Heart right ventricle (tissue), 16 donors: ENCODE measurements at regions not wholly inside any gene's neighbourhood (a gene's known extent, or its start where the extent isn't known, plus 50 kb on each side); places are given as distances from the start of the nearest gene placed in this dataset.

Experiments
- ATAC-seq, 8 donors: fragments of 200-7000 bp; cut with Tn5 transposase; one replicate each; pipeline ENCODE4 v1.9.1; 2020; ENCODE audit warnings: mild to moderate bottlenecking in 8 of 8, moderate library complexity in 8 of 8, moderate number of reproducible peaks in 1 of 8
- DNase-seq, 2 donors: peaks; one replicate each; pipeline ENCODE4 v3.0.0-alpha.2; 2020
- H3K27ac ChIP-seq, 10 donors: fragments of 200-600 bp; sonication (generic) in 2 of 10; one replicate each; pipeline versions ENCODE4 v1.5.0 to v1.8.0; 2020 to 2022; ENCODE audit warnings: mild to moderate bottlenecking in 3 of 10
- H3K27me3 ChIP-seq, 7 donors: fragments of 200-600 bp; one replicate each; pipeline ENCODE4 v1.8.0; 2021 to 2022; ENCODE audit warnings: mild to moderate bottlenecking in 2 of 7
- H3K36me3 ChIP-seq, 9 donors: fragments of 200-600 bp; sonication (generic) in 1 of 9; one replicate each; pipeline versions ENCODE4 v1.5.0 to v1.8.0; 2020 to 2022; ENCODE audit warnings: mild to moderate bottlenecking in 2 of 9
- H3K4me1 ChIP-seq, 9 donors: fragments of 200-600 bp; sonication (generic) in 1 of 9; one replicate each; pipeline versions ENCODE4 v1.5.0 to v1.8.0; 2020 to 2022; ENCODE audit warnings: mild to moderate bottlenecking in 4 of 9
- H3K4me3 ChIP-seq, 10 donors: fragments of 200-600 bp; sonication (generic) in 2 of 10; one replicate each; pipeline versions ENCODE4 v1.5.0 to v1.8.0; 2020 to 2022; ENCODE audit warnings: mild to moderate bottlenecking in 7 of 10, moderate library complexity in 2 of 10
- H3K9me3 ChIP-seq, 11 donors: fragments of 200-600 bp in 10 of 11; sonication (generic) in 2 of 11; one replicate each; pipeline versions ENCODE4 v1.5.0 to v1.8.0; 2013 to 2022; ENCODE audit warnings: mild to moderate bottlenecking in 2 of 11, control low read depth in 1 of 11, moderate library complexity in 1 of 11
- WGBS, 2 donors: extraction: QIAGEN DNeasy Blood & Tissue Kit; methylation state at CpG; one replicate each; pipeline ENCODE4 v1.1.7; 2013; ENCODE audit warnings: inconsistent platforms in 1 of 2; 5-methylcytosine and 5-hydroxymethylcytosine counted together
- intact Hi-C, 10 donors: fragments of 100-400 bp; cut with DNase I; formaldehyde crosslinking; loops; one replicate each; pipeline versions ENCODE4 v1.11.1 to v1.14.2; 2022
- TF ChIP-seq, protein P1 (sequence below), 9 donors: fragments of 200-600 bp; sonication (generic) in 2 of 9; IDR thresholded peaks; one replicate each; pipeline versions ENCODE4 v1.5.0 to v1.8.0; 2021 to 2022; ENCODE audit warnings: antibody characterized with exemption in 9 of 9, mild to moderate bottlenecking in 5 of 9, moderate library complexity in 1 of 9
- donor health status: Arrhythmogenic right ventricular cardiomyopathy.
- donor health status: ischemic (EF 13 %, LVEDD 7.1; RV severe dilation, severe dysfunction).
- donor health status: healthy with polysubstance abuse.
- donor health status: DM: no; HTN: yes; CAD: no.
- donor health status: DM: no; HTN: no; CAD: no.
- donor health status: ischemic (EF 25% LVEDD 6.9; RV normal size, moderate dysfunction).
- donor health status: ischemic (EF 25% LVEDD 5.7; RV mildly dilated, moderate dysfunction).
- donor health status: healthy.
- donor health status: DM: yes; HTN: yes; CAD: no.
- donor health status: Ischemic cardiomyopathy.
- donor health status: ischemic (EF 35%, LVEDD 5.7; RV mildly dilated, moderate dysfunction).
- donor health status: nonischemic (EF 11% LVEDD 7.7; RV severe dilation, severe dysfunction).
- donor health status: DM: yes; HTN: yes; CAD: no.
- donor health status: PGD.
- donor health status: ischemic (EF 29% LVEDD 5.4; RV normal size, mild dysfunction).
- donor health status: nonischemic (EF 23%, LVEDD 6.1; RV moderate dilation, normal function).

DNA sequence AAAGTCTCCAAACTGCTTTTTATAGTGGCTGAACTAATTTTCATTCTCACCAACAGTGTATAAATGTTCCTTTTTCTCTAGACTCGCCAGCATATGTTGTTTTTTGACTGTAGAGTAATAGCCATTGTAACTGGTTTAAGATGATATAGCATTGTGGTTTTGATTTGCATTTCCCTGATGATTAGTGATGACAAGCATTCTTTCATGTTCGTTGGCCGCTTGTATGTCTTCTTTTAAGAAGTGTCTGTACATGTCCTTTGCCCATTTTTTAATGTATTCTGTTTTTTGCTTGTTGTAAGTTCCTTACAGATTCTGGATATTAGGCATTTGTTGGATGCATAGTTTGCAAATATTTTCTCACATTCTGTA lies 404.9 kb downstream of the FLRT2 start:
- Histone ChIP-seq H3K36me3 (no peaks in the 10 kb centered on the region), H3K4me3 (peak overlapping the region in 9 of 10 donors; percentile 24 to 60 (median 53)), H3K27ac (peak overlapping the region in 8 of 10 donors; percentile 3 to 86 (median 48)), H3K27me3 (no peaks in the 10 kb centered on the region), H3K9me3 (peaks cover 0 to 26% (median 10%) of the 10 kb centered on the region in 11 donors), H3K4me1 (peaks cover 0 to 16% (median 0%) of the 10 kb centered on the region in 9 donors)
- no peak for DNase-seq
- TF ChIP-seq, protein P1, sequence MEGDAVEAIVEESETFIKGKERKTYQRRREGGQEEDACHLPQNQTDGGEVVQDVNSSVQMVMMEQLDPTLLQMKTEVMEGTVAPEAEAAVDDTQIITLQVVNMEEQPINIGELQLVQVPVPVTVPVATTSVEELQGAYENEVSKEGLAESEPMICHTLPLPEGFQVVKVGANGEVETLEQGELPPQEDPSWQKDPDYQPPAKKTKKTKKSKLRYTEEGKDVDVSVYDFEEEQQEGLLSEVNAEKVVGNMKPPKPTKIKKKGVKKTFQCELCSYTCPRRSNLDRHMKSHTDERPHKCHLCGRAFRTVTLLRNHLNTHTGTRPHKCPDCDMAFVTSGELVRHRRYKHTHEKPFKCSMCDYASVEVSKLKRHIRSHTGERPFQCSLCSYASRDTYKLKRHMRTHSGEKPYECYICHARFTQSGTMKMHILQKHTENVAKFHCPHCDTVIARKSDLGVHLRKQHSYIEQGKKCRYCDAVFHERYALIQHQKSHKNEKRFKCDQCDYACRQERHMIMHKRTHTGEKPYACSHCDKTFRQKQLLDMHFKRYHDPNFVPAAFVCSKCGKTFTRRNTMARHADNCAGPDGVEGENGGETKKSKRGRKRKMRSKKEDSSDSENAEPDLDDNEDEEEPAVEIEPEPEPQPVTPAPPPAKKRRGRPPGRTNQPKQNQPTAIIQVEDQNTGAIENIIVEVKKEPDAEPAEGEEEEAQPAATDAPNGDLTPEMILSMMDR (IDR thresholded peaks at IDR 0.05): no peak
- WGBS, 2 donors: 55 to 70% methylated on average over 3 of the region's 3 CpGs
- peak in 1 of 8 donors; percentile 17 for ATAC-seq
- intact Hi-C loops: no loop called here

DNA sequence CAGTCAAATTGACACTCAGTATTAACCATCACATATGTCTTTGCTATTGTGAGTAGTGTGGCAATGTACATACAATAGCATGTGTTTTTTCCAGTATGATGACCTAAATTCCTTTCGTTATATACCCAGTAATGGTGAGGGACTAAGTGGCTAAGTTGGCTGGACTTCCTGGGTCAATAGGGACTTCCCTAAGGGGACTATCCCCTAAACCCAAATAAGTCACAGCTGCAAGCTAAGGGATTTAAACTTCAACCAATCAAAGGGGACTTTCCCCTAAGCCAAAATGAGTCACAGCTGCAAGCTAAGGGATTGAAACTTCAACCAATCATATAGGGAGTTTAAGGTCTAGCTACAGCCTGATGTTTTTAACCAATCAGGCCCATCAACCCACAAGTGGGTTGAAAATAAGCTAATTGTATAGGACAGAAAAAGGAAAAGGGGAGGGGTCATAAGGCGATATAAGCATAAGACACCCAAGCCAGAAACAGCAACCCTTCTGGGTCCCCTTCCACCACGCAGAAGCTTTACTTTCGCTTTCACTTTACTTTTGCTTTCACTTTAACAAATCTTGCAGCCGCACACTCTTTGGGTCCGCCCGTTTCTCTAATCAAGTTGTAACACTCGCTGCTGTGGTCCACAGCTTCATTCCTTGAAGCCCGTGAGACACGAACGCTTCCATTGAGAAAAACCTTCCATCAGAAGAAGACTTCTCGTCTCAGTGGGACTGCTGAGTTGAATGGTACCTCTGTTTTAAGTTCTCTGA lies 404.4 kb downstream of the FLRT2 start:
- Histone ChIP-seq H3K27ac (peak overlapping the region in 9 of 10 donors; percentile 3 to 86 (median 52)), H3K4me3 (peak overlapping the region in 9 of 10 donors; percentile 24 to 60 (median 53)), H3K9me3 (peaks cover 0 to 23% (median 10%) of the 10 kb centered on the region in 11 donors), H3K36me3 (no peaks in the 10 kb centered on the region), H3K27me3 (no peaks in the 10 kb centered on the region), H3K4me1 (peaks cover 0 to 16% (median 0%) of the 10 kb centered on the region in 9 donors)
- TF ChIP-seq, protein P1 (IDR thresholded peaks at IDR 0.05): no peak
- ATAC-seq: peak in 6 of 8 donors; percentile 58 to 90 (median 76)
- intact Hi-C loops: no loop called here
- WGBS, 2 donors: 65 to 77% methylated on average over 12 of the region's 12 CpGs
- peak in 1 of 2 donors; percentile 15 for DNase-seq

DNA sequence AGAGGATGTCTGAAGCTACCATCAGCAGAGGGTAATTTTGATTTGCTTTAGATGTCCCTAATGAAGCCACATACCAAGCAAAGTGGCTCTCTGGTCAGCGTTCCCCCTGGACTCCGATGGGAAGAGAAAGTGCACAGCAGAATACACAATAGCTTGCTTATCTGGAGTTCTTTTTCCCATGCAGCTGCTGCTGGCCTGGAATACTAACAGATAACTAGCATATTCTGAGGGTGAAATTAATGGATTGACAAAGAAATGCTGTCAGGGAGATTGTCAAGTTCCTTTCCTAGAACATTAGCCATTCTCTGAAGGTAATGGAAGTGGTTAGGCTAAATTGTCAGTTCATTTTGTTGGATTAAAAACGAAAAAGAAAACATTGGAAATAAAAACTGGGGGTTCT lies 391.3 kb downstream of the FLRT2 start:
- no peak for ATAC-seq
- H3K27me3 ChIP-seq: no peaks in the 10 kb centered on the region
- no peaks in the 10 kb centered on the region for H3K4me1 ChIP-seq
- WGBS, 2 donors: 29 to 31% methylated on average over 3 of the region's 3 CpGs
- H3K4me3 ChIP-seq: no peak overlapping the region
- no peak for DNase-seq
- TF ChIP-seq, protein P1 (IDR thresholded peaks at IDR 0.05): no peak
- H3K9me3 ChIP-seq: peaks cover 0 to 4% (median 0%) of the 10 kb centered on the region in 11 donors
- no peaks in the 10 kb centered on the region for H3K36me3 ChIP-seq
- intact Hi-C loops: no loop called here
- no peak overlapping the region for H3K27ac ChIP-seq

DNA sequence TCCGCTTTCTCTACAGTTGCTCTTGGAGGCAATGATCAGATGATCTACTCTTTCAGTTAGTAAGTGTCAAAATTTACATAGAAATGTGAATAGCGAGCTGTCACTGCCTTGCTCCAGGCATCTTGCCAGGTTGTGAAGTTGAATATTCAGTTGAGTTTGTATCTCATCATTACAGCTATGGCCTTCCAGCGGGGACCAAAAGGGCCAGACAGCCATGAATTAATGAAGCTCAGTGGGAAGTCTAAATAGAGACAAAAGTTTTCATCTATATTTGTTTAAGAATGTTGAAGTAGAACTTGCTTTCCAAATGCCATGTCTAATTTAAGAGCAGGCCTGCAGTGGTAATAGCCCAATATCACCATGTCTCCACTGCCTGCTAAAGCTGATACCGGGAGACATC lies 387.8 kb downstream of the FLRT2 start:
- H3K4me3 ChIP-seq: no peak overlapping the region
- no peaks in the 10 kb centered on the region for H3K4me1 ChIP-seq
- ATAC-seq (no peak), DNase-seq (no peak)
- 78 to 85% methylated on average over 4 of the region's 4 CpGs for WGBS, 2 donors
- no peaks in the 10 kb centered on the region for H3K27me3 ChIP-seq
- H3K9me3 ChIP-seq: peaks cover 0 to 4% (median 0%) of the 10 kb centered on the region in 11 donors
- no peaks in the 10 kb centered on the region for H3K36me3 ChIP-seq
- H3K27ac ChIP-seq: no peak overlapping the region
- TF ChIP-seq, protein P1 (IDR thresholded peaks at IDR 0.05): no peak
- intact Hi-C loops: no loop called here
